ENCODE measurements at regions not wholly inside any gene's neighbourhood (a gene's known extent, or its start where the extent isn't known, plus 50 kb on each side); places are given as distances from the start of the nearest gene placed in this dataset.
"Not testable (repeated sequence)": the region's sequence is repeated elsewhere in the genome, so short reads cannot be mapped to it uniquely, and the experiment has no call there.

GRCh38 chrX:90112365-90112764, 190.7 kb downstream of the TGIF2LX start:
- not testable (repeated sequence) for DNase-seq

- DNase-seq: not testable (repeated sequence)
Observed at GRCh38 chrX:90134947-90135346, 213.2 kb downstream of the TGIF2LX start.

- DNase-seq: peak; percentile 0
Observed at GRCh38 chrX:90178976-90179375, 257.3 kb downstream of the TGIF2LX start.

GRCh38 chrX:90189046-90189445, 267.3 kb downstream of the TGIF2LX start:
- not testable (repeated sequence) for DNase-seq

- DNase-seq: not testable (repeated sequence)
Observed at GRCh38 chrX:90206840-90207239, 285.1 kb downstream of the TGIF2LX start.

GRCh38 chrX:90222620-90223019, 300.9 kb downstream of the TGIF2LX start:
- DNase-seq: not testable (repeated sequence)

- DNase-seq: not testable (repeated sequence)
Observed at GRCh38 chrX:90271645-90272044, 349.9 kb downstream of the TGIF2LX start.

Measured in NCI-H2171 (cell line).